Right lobe of liver (tissue), 6 donors: ENCODE measurements at regions not wholly inside any gene's neighbourhood (a gene's known extent, or its start where the extent isn't known, plus 50 kb on each side); places are given as distances from the start of the nearest gene placed in this dataset.
"Not testable (repeated sequence)": the region's sequence is repeated elsewhere in the genome, so short reads cannot be mapped to it uniquely, and the experiment has no call there.

Experiments used
- ATAC-seq, 4 donors: fragments of 200-7000 bp; cut with Tn5 transposase; one replicate each; pipeline ENCODE4 v1.9.1; 2020; ENCODE audit warnings: mild to moderate bottlenecking in 4 of 4, moderate library complexity in 4 of 4
- DNase-seq, 3 donors: peaks; one replicate each; pipeline ENCODE4 v3.0.0-alpha.2; 2020
- H3K27ac ChIP-seq, 3 donors: fragments of 200-600 bp; one replicate each; pipeline ENCODE4 v1.8.0; 2022
- H3K27me3 ChIP-seq, 2 donors: fragments of 200-600 bp; one replicate each; pipeline ENCODE4 v1.8.0; 2022
- H3K36me3 ChIP-seq, 4 donors: fragments of 200-600 bp; sonication (generic) in 1 of 4; one replicate each; pipeline versions ENCODE4 v1.5.1 to v1.8.0; 2017 to 2022; ENCODE audit warnings: control low read depth in 1 of 4
- H3K4me1 ChIP-seq, 4 donors: fragments of 200-600 bp; sonication (generic) in 1 of 4; one replicate each; pipeline versions ENCODE4 v1.5.1 to v1.8.0; 2017 to 2022; ENCODE audit warnings: control low read depth in 1 of 4
- H3K4me3 ChIP-seq, 3 donors: fragments of 200-600 bp; one replicate each; pipeline ENCODE4 v1.8.0; 2022
- H3K9me3 ChIP-seq, 4 donors: fragments of 200-600 bp; sonication (generic) in 1 of 4; one replicate each; pipeline versions ENCODE4 v1.5.1 to v1.8.0; 2017 to 2022; ENCODE audit warnings: control low read depth in 1 of 4
- CTCF ChIP-seq, 4 donors: fragments of 200-600 bp in 3 of 4; fragments of 450-650 bp in 1 of 4; IDR thresholded peaks; one replicate each; pipeline versions ENCODE4 v1.5.1 to v1.8.0; 2016 to 2022; ENCODE audit warnings: antibody characterized with exemption in 4 of 4, mild to moderate bottlenecking in 2 of 4
- POLR2A ChIP-seq: fragments of 450-650 bp; IDR thresholded peaks from one replicate; pipeline ENCODE4 v1.6.1; 2017; ENCODE audit warnings: antibody characterized with exemption, mild to moderate bottlenecking
- WGBS: methylation state at CpG from one replicate; pipeline ENCODE4 v1.1.6; 2018; ENCODE audit warnings: low coverage, low lambda C conversion rate; ENCODE audit not compliant: insufficient coverage; ENCODE audit errors: missing lambda C conversion rate; 5-methylcytosine and 5-hydroxymethylcytosine counted together
- intact Hi-C, 2 donors: fragments of 100-400 bp; cut with DNase I; formaldehyde crosslinking; loops; one replicate each; pipeline versions ENCODE4 v1.11.2 to v1.14.1; 2022
- donor health status: DM: no; HTN: yes; CAD: no.
- donor health status: DM: no; HTN: no; CAD: no.
- donor health status: DM: no; HTN: no; CAD: no.
- donor health status: DM: no; HTN: yes; CAD: no.
- donor health status: DM: no; HTN: yes; CAD: no.

GRCh38 chr17:64778240-64779097 is 116.4 kb upstream of the SMURF2 start:
- WGBS: 5% methylated on average over 12 of the region's 107 CpGs
- no peak for TF ChIP-seq POLR2A
- TF ChIP-seq CTCF (IDR thresholded peaks at IDR 0.05): no peak
- intact Hi-C loops: no loop called here
- Histone ChIP-seq H3K36me3 (no peaks in the 10 kb centered on the region), H3K4me1 (peaks cover 0 to 47% (median 3%) of the 10 kb centered on the region in 4 donors), H3K4me3 (peak overlapping the region in 1 of 3 donors; percentile 29), H3K27ac (no peak overlapping the region), H3K27me3 (no peaks in the 10 kb centered on the region), H3K9me3 (no peaks in the 10 kb centered on the region)
- DNase-seq (no peak), ATAC-seq (peak in 3 of 4 donors; percentile 2 to 18 (median 4))

GRCh38 chr17:64777415-64778239 is 115.5 kb upstream of the SMURF2 start:
- DNase-seq: no peak
- ATAC-seq: peak in 1 of 4 donors; percentile 1
- Histone ChIP-seq H3K4me1 (peaks cover 0 to 47% (median 3%) of the 10 kb centered on the region in 4 donors), H3K27me3 (no peaks in the 10 kb centered on the region), H3K27ac (no peak overlapping the region), H3K9me3 (no peaks in the 10 kb centered on the region), H3K4me3 (peak overlapping the region in 1 of 3 donors; percentile 7), H3K36me3 (no peaks in the 10 kb centered on the region)
- intact Hi-C loops: no loop called here
- 23% methylated on average over 19 of the region's 21 CpGs for WGBS
- TF ChIP-seq CTCF (IDR thresholded peaks at IDR 0.05) (no peak), POLR2A (no peak)

- peak overlapping the region in 2 of 3 donors; percentile 7 to 27 for H3K4me3 ChIP-seq
Measured at GRCh38 chr17:64776720-64777414, 114.8 kb upstream of the SMURF2 start.

More at GRCh38 chr17:64776720-64777414, 114.8 kb upstream of the SMURF2 start:
- peaks cover 0 to 45% (median 3%) of the 10 kb centered on the region in 4 donors for H3K4me1 ChIP-seq
- H3K9me3 ChIP-seq, H3K27me3 ChIP-seq, H3K27ac ChIP-seq, intact Hi-C loops, H3K36me3 ChIP-seq: not testable (repeated sequence)
- DNase-seq (peak; percentile 76 to 86 (median 81)), ATAC-seq (peak; percentile 73 to 77 (median 74))
- WGBS: 2% methylated on average over 11 of the region's 38 CpGs
- peak; percentile 85 to 96 (median 94) for TF ChIP-seq CTCF (IDR thresholded peaks at IDR 0.05)
